Mucosa of descending colon (tissue), 3 donors: ENCODE measurements at regions not wholly inside any gene's neighbourhood (a gene's known extent, or its start where the extent isn't known, plus 50 kb on each side); places are given as distances from the start of the nearest gene placed in this dataset.

Source experiments
- ATAC-seq: fragments of 200-7000 bp; cut with Tn5 transposase; one replicate; pipeline ENCODE4 v1.9.1; 2020; ENCODE audit warnings: mild to moderate bottlenecking, moderate library complexity
- DNase-seq, 3 donors: peaks; one replicate each; pipeline ENCODE4 v3.0.0-alpha.2; 2020
- H3K36me3 ChIP-seq: fragments of 200-600 bp; one replicate; pipeline ENCODE4 v1.8.0; 2021; ENCODE audit warnings: low read depth, mild to moderate bottlenecking
- H3K4me1 ChIP-seq: fragments of 200-600 bp; one replicate; pipeline ENCODE4 v1.8.0; 2021; ENCODE audit warnings: low read depth, mild to moderate bottlenecking
- H3K4me3 ChIP-seq: fragments of 200-600 bp; one replicate; pipeline ENCODE4 v1.8.0; 2021; ENCODE audit warnings: mild to moderate bottlenecking
- H3K9me3 ChIP-seq: fragments of 200-600 bp; one replicate; pipeline ENCODE4 v1.8.0; 2021; ENCODE audit warnings: mild to moderate bottlenecking
- CTCF ChIP-seq: fragments of 200-600 bp; IDR thresholded peaks from one replicate; pipeline ENCODE4 v1.8.0; 2022; ENCODE audit warnings: antibody characterized with exemption, mild to moderate bottlenecking
- intact Hi-C, 2 donors: fragments of 100-400 bp; cut with DNase I in 1 of 2; cut with micrococcal nuclease in 1 of 2; formaldehyde crosslinking; loops; one replicate each; pipeline versions ENCODE4 v1.11.0 to v1.11.1; 2022; cut with DNase I, micrococcal nuclease
- donor health status: DM: no; HTN: no; CAD: no; lungs with moderate emphysema.
- donor health status: DM: no; HTN: no; CAD: no.
- donor health status: DM: no; HTN: yes; CAD: no.

GRCh38 chr21:39079617-39080016 is 103.6 kb downstream of the PSMG1 start:
- no peak overlapping the region for H3K4me3 ChIP-seq
- no peaks in the 10 kb centered on the region for H3K36me3 ChIP-seq
- DNase-seq = peak; percentile 57 to 79 (median 60)
- TF ChIP-seq CTCF = no peak
- intact Hi-C loops = no loop called here
- H3K4me1 ChIP-seq = peaks cover 16% of the 10 kb centered on the region
- peaks cover 3% of the 10 kb centered on the region for H3K9me3 ChIP-seq
- ATAC-seq = peak; percentile 8

- no peak overlapping the region for H3K4me3 ChIP-seq
- TF ChIP-seq CTCF = no peak
- H3K4me1 ChIP-seq = peaks cover 16% of the 10 kb centered on the region
- intact Hi-C loops = no loop called here
- DNase-seq (no peak), ATAC-seq (no peak)
- H3K9me3 ChIP-seq = peaks cover 3% of the 10 kb centered on the region
- H3K36me3 ChIP-seq = no peaks in the 10 kb centered on the region
Measured at GRCh38 chr21:39078322-39079065, 104.8 kb downstream of the PSMG1 start.

- H3K4me1 ChIP-seq = peaks cover 11% of the 10 kb centered on the region
- H3K9me3 ChIP-seq = peaks cover 3% of the 10 kb centered on the region
- TF ChIP-seq CTCF = no peak
- no peaks in the 10 kb centered on the region for H3K36me3 ChIP-seq
- DNase-seq = no peak
- ATAC-seq = no peak
- intact Hi-C loops = no loop called here
- H3K4me3 ChIP-seq = no peak overlapping the region
Measured at GRCh38 chr21:39077876-39078275, 105.4 kb downstream of the PSMG1 start.

- H3K4me3 ChIP-seq = no peak overlapping the region
- ATAC-seq (no peak), DNase-seq (no peak)
- intact Hi-C loops = no loop called here
- H3K36me3 ChIP-seq = no peaks in the 10 kb centered on the region
- H3K4me1 ChIP-seq = no peaks in the 10 kb centered on the region
- no peak for TF ChIP-seq CTCF
- peaks cover 3% of the 10 kb centered on the region for H3K9me3 ChIP-seq
Measured at GRCh38 chr21:39074508-39074907, 108.7 kb downstream of the PSMG1 start.

- TF ChIP-seq CTCF = no peak
- Histone ChIP-seq H3K9me3 (peaks cover 3% of the 10 kb centered on the region), H3K36me3 (no peaks in the 10 kb centered on the region), H3K4me3 (no peak overlapping the region), H3K4me1 (no peaks in the 10 kb centered on the region)
- DNase-seq (no peak), ATAC-seq (no peak)
- intact Hi-C loops = no loop called here
Measured at GRCh38 chr21:39073717-39074116, 109.5 kb downstream of the PSMG1 start.
